Suprapubic skin (tissue), 3 donors: ENCODE measurements at regions not wholly inside any gene's neighbourhood (a gene's known extent, or its start where the extent isn't known, plus 50 kb on each side); places are given as distances from the start of the nearest gene placed in this dataset.

Experiments
- POLR2AphosphoS5 ChIP-seq, 3 donors: sonication (generic); formaldehyde crosslinking; IDR thresholded peaks; one replicate each; pipeline ENCODE4 v1.6.1; 2017; ENCODE audit warnings: antibody characterized with exemption in 3 of 3
- TF ChIP-seq, protein P1 (sequence below), 2 donors: fragments of 200-600 bp in 1 of 2; fragments of 450-650 bp in 1 of 2; sonication (generic) in 1 of 2; IDR thresholded peaks; one replicate each; pipeline ENCODE4 v1.5.1; 2016 to 2019; ENCODE audit warnings: antibody characterized with exemption in 2 of 2, mild to moderate bottlenecking in 1 of 2, moderate library complexity in 1 of 2

DNA sequence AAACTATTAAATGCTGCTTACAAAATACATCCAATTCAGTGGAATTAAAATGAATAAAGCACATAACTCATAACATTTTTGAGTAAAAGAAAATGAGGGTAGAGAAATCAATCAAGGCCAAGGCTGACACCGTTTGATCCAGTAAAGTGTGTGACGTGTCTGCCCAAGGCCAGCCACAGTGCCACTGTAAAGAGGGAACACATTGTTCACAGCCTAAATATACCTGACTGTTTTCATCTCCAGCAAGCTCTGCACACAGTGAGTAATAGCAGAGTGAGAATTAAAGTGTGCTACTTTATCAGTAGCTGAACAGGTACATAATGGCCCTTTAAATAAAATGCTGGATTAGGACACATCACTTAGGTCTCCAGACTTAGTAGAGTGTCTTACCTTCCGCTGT lies 130.8 kb upstream of the DPP6 start:
- TF ChIP-seq, protein P1, sequence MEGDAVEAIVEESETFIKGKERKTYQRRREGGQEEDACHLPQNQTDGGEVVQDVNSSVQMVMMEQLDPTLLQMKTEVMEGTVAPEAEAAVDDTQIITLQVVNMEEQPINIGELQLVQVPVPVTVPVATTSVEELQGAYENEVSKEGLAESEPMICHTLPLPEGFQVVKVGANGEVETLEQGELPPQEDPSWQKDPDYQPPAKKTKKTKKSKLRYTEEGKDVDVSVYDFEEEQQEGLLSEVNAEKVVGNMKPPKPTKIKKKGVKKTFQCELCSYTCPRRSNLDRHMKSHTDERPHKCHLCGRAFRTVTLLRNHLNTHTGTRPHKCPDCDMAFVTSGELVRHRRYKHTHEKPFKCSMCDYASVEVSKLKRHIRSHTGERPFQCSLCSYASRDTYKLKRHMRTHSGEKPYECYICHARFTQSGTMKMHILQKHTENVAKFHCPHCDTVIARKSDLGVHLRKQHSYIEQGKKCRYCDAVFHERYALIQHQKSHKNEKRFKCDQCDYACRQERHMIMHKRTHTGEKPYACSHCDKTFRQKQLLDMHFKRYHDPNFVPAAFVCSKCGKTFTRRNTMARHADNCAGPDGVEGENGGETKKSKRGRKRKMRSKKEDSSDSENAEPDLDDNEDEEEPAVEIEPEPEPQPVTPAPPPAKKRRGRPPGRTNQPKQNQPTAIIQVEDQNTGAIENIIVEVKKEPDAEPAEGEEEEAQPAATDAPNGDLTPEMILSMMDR (IDR thresholded peaks at IDR 0.05), result no peak
- TF ChIP-seq POLR2AphosphoS5 (IDR thresholded peaks at IDR 0.05), result no peak
